Common myeloid progenitor, CD34-positive (primary cell): ENCODE measurements at regions not wholly inside any gene's neighbourhood (a gene's known extent, or its start where the extent isn't known, plus 50 kb on each side); places are given as distances from the start of the nearest gene placed in this dataset.
"Not testable (repeated sequence)": the region's sequence is repeated elsewhere in the genome, so short reads cannot be mapped to it uniquely, and the experiment has no call there.

ENCODE experiments used
- CTCF ChIA-PET: fragments of 350-600 bp; sonication (Branson Sonifier 250); formaldehyde crosslinking; loops from one replicate; lab custom pipeline; 2021; ENCODE audit warnings: antibody characterized with exemption; lab: Charles Lee
- POLR2A ChIA-PET: fragments of 350-600 bp; sonication (Branson Sonifier 250); formaldehyde crosslinking; loops from one replicate; lab custom pipeline; 2021; ENCODE audit warnings: antibody characterized with exemption; lab: Charles Lee
- DNase-seq, 3 donors: peaks; one replicate each; pipeline versions ENCODE4 v3.0.0 to v3.0.0-alpha.2; 2013
- H3K27ac ChIP-seq, 2 experiments: 1 replicate in 1 of 2; 2 replicates in 1 of 2; pipeline ENCODE4 v1.7.0; 2013; ENCODE audit warnings: inconsistent platforms in 2 of 2, low read length in 2 of 2, mild to moderate bottlenecking in 2 of 2, low read depth in 1 of 2, moderate library complexity in 1 of 2; ENCODE audit not compliant: severe bottlenecking in 2 of 2, insufficient read depth in 1 of 2, poor library complexity in 1 of 2
- H3K27me3 ChIP-seq, 5 experiments: replicated peaks in 2 of 5; 1 replicate in 3 of 5; 2 replicates in 2 of 5; pipeline versions ENCODE4 v1.6.1 to v1.7.0; 2013; ENCODE audit warnings: low read length in 4 of 5, mild to moderate bottlenecking in 2 of 5, moderate library complexity in 2 of 5, inconsistent platforms in 1 of 5; ENCODE audit not compliant: insufficient read depth in 5 of 5, control insufficient read depth in 4 of 5
- H3K36me3 ChIP-seq, 4 experiments: 1 replicate in 2 of 4; 2 replicates in 2 of 4; pipeline versions ENCODE4 v1.6.1 to v1.7.0; 2013; ENCODE audit warnings: low read length in 3 of 4, control low read depth in 1 of 4, mild to moderate bottlenecking in 1 of 4; ENCODE audit not compliant: control insufficient read depth in 4 of 4, insufficient read depth in 4 of 4
- H3K4me1 ChIP-seq, 4 experiments: 1 replicate in 3 of 4; 2 replicates in 1 of 4; pipeline versions ENCODE4 v1.6.1 to v1.7.1; 2013; ENCODE audit warnings: low read length in 3 of 4, mild to moderate bottlenecking in 3 of 4, control low read depth in 1 of 4, inconsistent platforms in 1 of 4, moderate library complexity in 1 of 4; ENCODE audit not compliant: control insufficient read depth in 4 of 4, insufficient read depth in 4 of 4; ENCODE audit errors: control extremely low read depth in 1 of 4
- H3K4me3 ChIP-seq, 7 experiments: 1 replicate in 4 of 7; 2 replicates in 3 of 7; pipeline versions ENCODE4 v1.5.1 to v1.7.0; 2013; ENCODE audit warnings: mild to moderate bottlenecking in 7 of 7, low read length in 6 of 7, moderate library complexity in 6 of 7, inconsistent platforms in 2 of 7, low read depth in 2 of 7, control low read depth in 1 of 7; ENCODE audit not compliant: insufficient read depth in 4 of 7, control insufficient read depth in 1 of 7; ENCODE audit errors: extremely low read depth in 1 of 7
- H3K9me3 ChIP-seq, 5 experiments: 1 replicate in 4 of 5; 2 replicates in 1 of 5; pipeline versions ENCODE4 v1.6.1 to v1.7.1; 2013; ENCODE audit warnings: low read length in 4 of 5, mild to moderate bottlenecking in 2 of 5, inconsistent platforms in 1 of 5, low read depth in 1 of 5, moderate library complexity in 1 of 5; ENCODE audit not compliant: control insufficient read depth in 4 of 5, insufficient read depth in 2 of 5; ENCODE audit errors: control extremely low read depth in 1 of 5
- WGBS: methylation state at CpG from one replicate; pipeline ENCODE4 v1.1.5; 2013; ENCODE audit not compliant: insufficient coverage; 5-methylcytosine and 5-hydroxymethylcytosine counted together

DNA sequence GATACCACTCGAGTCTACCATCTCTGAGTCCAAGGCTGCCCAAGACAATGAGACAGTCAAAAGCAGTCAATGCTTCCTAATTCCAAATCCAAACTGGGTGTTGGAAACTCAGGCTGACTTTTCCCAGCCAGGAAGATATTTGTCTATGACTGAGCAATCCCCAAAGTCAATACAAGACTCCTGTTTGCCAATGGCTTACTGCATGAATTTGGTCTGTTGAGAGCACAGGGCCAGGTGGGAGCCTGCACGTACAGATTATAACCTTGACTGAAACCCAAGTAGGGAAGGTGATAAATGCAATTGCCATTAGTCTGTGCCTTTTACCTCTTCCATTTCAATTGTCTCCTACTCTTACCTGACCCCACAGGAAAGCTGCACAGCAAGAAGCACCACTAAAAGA, 72.6 kb upstream of the PPARGC1A start:
- Histone ChIP-seq H3K27ac (no peak overlapping the region), H3K4me1 (no peaks in the 10 kb centered on the region), H3K27me3 (peaks cover 0 to 8% (median 0%) of the 10 kb centered on the region in 5 experiments), H3K36me3 (no peaks in the 10 kb centered on the region), H3K4me3 (no peak overlapping the region), H3K9me3 (no peaks in the 10 kb centered on the region)
- POLR2A ChIA-PET: no interaction called here
- 78% methylated on average over 1 of the region's 2 CpGs for WGBS
- CTCF ChIA-PET: no interaction called here
- DNase-seq: no peak

DNA sequence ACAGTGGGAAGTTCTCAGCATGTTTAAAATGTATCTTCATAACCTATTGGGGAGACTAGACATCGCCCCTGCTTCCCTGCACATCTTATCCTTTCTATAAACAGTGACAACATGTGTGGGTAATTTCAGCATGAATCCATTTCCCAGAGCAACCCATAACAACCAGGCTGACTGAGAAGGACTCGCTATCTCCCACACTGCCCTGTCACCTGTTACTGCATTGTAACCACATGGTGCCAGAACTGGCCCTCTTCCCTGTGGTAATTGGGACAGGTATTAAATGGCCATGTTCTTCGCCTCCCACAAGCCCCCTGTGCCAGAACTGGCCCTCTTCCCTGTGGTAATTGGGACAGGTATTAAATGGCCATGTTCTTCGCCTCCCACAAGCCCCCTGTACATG, 71.5 kb upstream of the PPARGC1A start:
- CTCF ChIA-PET, DNase-seq, H3K27ac ChIP-seq, H3K27me3 ChIP-seq, H3K4me3 ChIP-seq, H3K36me3 ChIP-seq, POLR2A ChIA-PET, H3K4me1 ChIP-seq, H3K9me3 ChIP-seq: not testable (repeated sequence)
- 100% methylated on average over 2 of the region's 4 CpGs for WGBS

DNA sequence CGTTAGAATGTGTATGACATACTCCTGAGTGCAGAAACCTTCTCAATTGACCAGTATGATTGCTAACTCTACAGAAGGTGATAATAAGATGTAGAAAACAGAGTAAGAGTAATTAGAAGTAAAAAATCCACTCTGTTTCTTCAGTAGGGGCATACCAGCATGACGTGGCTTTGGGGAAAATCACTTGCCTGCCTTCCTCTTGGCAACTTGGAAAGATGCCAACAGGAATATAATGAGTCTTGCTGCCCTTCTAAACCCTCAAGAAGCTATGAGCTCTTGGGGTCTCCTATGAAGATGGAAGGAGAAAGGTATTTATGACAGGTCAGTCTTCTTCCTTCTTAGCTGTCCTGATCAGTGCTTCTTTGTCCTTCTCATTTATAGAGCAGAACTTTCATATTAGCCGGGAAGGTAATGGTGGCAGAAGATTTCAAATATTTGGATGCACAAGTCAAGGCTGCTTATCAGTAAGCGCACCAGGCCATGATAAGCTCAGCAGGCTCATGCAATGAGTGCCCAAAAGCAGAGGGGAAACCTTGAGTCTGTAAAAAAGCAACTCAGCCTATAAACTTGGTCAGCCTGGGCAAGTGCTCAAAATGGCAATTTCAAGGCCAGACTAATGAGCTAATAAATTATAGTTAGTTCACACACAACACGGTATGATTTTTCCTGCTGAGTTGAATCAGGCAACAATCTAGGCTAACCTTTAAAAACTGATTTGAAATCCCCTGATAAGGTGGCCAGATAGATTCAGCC, 69.7 kb upstream of the PPARGC1A start:
- WGBS: 80% methylated on average over 4 of the region's 5 CpGs
- no peak for DNase-seq
- CTCF ChIA-PET: interaction anchor here (1.5 kb wide), 1 partner anchor 12 kb away, joined by 3 read pairs; no protein-coding TSS in a partner anchor

DNA sequence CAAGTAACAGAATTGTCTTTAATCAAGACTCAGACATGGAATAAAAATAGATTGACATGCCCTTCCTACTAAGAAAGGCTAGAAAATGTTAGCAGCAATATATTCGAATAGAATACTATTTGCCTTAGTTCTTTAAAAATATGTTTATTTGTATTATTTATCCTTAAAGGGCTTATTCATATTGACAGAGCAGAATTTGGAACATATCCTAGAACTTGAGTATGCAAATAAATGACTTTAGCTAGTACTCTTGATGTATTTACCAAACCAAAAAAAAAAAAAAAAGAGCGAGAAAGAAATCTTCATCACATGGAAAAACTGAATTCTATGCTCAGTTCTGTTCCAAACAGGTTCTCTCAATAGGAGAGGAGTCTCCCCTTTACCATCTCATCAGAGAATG, 68.9 kb upstream of the PPARGC1A start:
- no peaks in the 10 kb centered on the region for H3K36me3 ChIP-seq
- no peaks in the 10 kb centered on the region for H3K4me1 ChIP-seq
- H3K27me3 ChIP-seq: peaks cover 0 to 8% (median 0%) of the 10 kb centered on the region in 5 experiments
- no peaks in the 10 kb centered on the region for H3K9me3 ChIP-seq
- ChIA-PET POLR2A (interaction anchor here (0.6 kb wide), 1 partner anchor 32 kb away, joined by 6 read pairs; no protein-coding TSS in a partner anchor), CTCF (interaction anchor here (1.5 kb wide), 1 partner anchor 11 kb away, joined by 3 read pairs; no protein-coding TSS in a partner anchor)
- no CpG with 5 or more reads among the region's 2 CpGs for WGBS
- H3K4me3 ChIP-seq: no peak overlapping the region
- no peak overlapping the region for H3K27ac ChIP-seq
- no peak for DNase-seq

More for the DNA sequence above, 69.7 kb upstream of the PPARGC1A start:
- Histone ChIP-seq H3K27ac (no peak overlapping the region), H3K27me3 (peaks cover 0 to 8% (median 0%) of the 10 kb centered on the region in 5 experiments), H3K4me3 (no peak overlapping the region), H3K36me3 (no peaks in the 10 kb centered on the region), H3K9me3 (no peaks in the 10 kb centered on the region), H3K4me1 (no peaks in the 10 kb centered on the region)
- POLR2A ChIA-PET: no interaction called here

DNA sequence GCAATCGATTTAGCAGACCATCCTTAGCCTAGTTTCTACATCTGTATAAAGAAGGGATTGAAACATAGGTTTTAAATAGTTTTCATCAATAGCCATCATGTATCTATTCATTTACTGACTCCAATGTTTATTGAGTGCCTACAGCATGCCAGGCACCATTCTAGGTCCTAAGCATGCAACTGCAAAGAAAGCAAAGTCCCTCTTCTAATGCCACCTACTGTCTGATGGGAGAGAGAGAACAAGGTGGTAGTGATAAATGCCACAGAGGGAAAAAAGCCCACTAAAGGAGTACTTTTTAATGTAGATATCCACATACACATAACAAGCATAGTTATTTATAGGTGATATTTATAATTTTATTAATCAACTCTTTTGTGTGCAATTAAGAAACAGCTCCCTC, 67.6 kb upstream of the PPARGC1A start:
- H3K27ac ChIP-seq: no peak overlapping the region
- WGBS: no CpG with 5 or more reads among the region's 1 CpG

DNA sequence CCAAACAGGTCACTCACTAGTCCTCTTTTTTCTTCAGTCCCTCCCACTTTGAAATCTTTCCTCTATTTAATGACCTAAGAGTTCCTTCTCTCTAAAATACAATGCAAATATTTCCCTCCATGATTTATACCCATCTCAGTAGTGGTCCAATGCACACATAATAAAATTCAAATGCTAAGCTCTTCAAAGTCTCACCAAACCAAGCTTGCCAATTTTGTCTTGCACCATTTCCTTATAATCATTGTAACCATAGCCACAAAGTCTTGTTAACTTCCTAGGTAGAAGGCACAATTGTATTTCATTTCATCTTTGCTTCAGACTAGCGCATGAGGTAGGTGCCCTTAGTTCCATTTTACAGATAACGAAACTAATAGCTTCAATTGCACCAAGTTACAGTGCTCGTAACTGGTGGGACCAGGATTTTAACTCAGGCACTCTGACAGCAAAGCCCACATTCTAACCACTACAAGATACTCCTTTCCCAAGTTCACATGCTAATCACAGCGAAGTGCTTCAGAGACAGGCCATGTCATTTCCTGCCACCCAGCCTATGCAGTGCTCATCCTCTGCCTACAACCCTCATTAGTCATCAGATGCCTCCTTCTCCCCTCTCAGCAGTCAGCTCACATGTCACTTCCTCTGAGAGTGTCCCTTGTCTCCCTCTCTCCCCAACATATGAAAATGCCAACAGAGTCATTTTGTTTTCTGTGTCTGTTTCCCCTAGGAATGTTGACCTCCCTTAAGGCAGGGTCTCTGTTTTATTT, 66.9 kb upstream of the PPARGC1A start:
- DNase-seq: no peak
- Histone ChIP-seq H3K27ac (no peak overlapping the region), H3K4me3 (no peak overlapping the region), H3K36me3 (no peaks in the 10 kb centered on the region), H3K9me3 (no peaks in the 10 kb centered on the region), H3K27me3 (peaks cover 0 to 3% (median 0%) of the 10 kb centered on the region in 5 experiments), H3K4me1 (no peaks in the 10 kb centered on the region)
- ChIA-PET CTCF (no interaction called here), POLR2A (interaction anchor here (0.5 to 0.8 kb wide), 2 partner anchors 28 to 121 kb away, joined by 3 to 4 read pairs; no protein-coding TSS in a partner anchor)
- WGBS: 100% methylated on average over 4 of the region's 4 CpGs

More for the DNA sequence above, 67.6 kb upstream of the PPARGC1A start:
- Histone ChIP-seq H3K36me3 (no peaks in the 10 kb centered on the region), H3K4me1 (no peaks in the 10 kb centered on the region), H3K9me3 (no peaks in the 10 kb centered on the region), H3K4me3 (no peak overlapping the region), H3K27me3 (peaks cover 0 to 3% (median 0%) of the 10 kb centered on the region in 5 experiments)
- CTCF ChIA-PET: no interaction called here
- POLR2A ChIA-PET: no interaction called here
- no peak for DNase-seq

DNA sequence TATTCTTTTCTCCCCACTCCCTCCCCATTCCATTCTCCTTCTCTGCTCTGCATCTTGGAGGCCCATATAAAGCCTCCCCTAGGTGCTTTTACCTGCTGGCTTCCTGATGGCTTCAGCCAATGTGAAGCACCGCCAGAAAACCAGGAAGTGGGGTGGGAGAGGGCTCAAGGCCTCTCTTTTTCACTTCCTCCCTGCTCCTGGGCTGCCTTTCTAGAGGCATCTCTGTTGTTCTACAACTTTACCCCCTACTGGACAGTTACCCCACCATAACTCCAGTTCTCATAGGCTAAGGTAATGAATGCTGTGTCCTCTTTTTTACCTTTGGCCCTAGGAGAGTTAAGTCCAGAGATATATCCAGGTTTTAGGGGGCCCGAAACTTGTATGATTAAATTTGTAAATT, 62.4 kb upstream of the PPARGC1A start:
- Histone ChIP-seq H3K4me3 (no peak overlapping the region), H3K4me1 (no peaks in the 10 kb centered on the region), H3K36me3 (no peaks in the 10 kb centered on the region), H3K27ac (no peak overlapping the region), H3K27me3 (peaks cover 0 to 3% (median 0%) of the 10 kb centered on the region in 5 experiments), H3K9me3 (no peaks in the 10 kb centered on the region)
- CTCF ChIA-PET: no interaction called here
- POLR2A ChIA-PET: no interaction called here
- 40% methylated on average over 1 of the region's 2 CpGs for whole genome bisulfite sequencing
- no peak for DNase-seq
